HG02588 (cell line): ENCODE measurements at regions not wholly inside any gene's neighbourhood (a gene's known extent, or its start where the extent isn't known, plus 50 kb on each side); places are given as distances from the start of the nearest gene placed in this dataset.
"Not testable (repeated sequence)": the region's sequence is repeated elsewhere in the genome, so short reads cannot be mapped to it uniquely, and the experiment has no call there.

Experiments
- ATAC-seq: cut with Tn5 transposase; IDR thresholded peaks from one replicate; pipeline ENCODE4 v1.9.1; 2021; ENCODE audit warnings: mild to moderate bottlenecking, moderate library complexity; ENCODE audit not compliant: unreplicated experiment

GRCh38 chr14:106745016-106745767 lies 1218.8 kb downstream of the TMEM121 start:
- not testable (repeated sequence) for ATAC-seq

DNA sequence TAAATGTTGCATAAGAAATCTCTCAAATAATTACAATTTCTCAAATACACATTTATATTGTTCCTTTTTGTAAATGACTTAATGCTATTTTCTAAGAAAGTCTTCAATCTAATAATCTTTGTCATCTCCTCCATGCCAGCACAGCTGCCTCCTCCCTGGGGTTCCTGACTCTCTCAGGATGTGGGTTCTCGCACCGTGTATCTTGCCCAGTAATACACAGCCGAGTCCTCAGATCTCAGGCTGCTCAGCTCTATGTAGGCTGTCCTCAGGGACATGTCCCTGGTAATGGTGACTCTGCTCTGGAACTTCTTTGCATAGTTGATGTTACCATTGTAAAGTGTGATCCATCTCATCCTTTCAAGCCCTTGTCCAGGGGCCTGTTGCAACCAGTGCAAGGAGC lies 1223.7 kb downstream of the TMEM121 start:
- not testable (repeated sequence) for ATAC-seq

DNA sequence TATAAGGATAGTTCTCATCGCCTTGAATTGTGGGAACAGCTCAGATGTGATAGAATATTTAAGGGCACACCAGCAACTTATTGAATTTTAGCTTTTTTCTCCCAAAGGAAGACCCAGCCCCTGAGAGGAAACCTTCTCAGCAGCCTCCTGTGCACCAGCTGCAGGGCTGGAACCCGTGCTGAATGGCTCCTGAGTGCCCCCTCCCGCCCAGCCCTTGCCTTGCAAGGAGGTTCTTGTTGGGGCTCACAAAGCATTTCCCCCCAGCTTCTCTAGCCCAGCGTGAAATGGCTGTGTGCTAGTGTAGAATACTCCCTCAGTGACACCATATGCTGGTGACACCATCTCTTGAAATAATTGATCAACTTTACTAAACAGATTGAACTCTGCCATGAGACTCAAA lies 1227.4 kb downstream of the TMEM121 start:
- not testable (repeated sequence) for ATAC-seq

GRCh38 chr14:106757444-106757843 lies 1231.1 kb downstream of the TMEM121 start:
- not testable (repeated sequence) for ATAC-seq

DNA sequence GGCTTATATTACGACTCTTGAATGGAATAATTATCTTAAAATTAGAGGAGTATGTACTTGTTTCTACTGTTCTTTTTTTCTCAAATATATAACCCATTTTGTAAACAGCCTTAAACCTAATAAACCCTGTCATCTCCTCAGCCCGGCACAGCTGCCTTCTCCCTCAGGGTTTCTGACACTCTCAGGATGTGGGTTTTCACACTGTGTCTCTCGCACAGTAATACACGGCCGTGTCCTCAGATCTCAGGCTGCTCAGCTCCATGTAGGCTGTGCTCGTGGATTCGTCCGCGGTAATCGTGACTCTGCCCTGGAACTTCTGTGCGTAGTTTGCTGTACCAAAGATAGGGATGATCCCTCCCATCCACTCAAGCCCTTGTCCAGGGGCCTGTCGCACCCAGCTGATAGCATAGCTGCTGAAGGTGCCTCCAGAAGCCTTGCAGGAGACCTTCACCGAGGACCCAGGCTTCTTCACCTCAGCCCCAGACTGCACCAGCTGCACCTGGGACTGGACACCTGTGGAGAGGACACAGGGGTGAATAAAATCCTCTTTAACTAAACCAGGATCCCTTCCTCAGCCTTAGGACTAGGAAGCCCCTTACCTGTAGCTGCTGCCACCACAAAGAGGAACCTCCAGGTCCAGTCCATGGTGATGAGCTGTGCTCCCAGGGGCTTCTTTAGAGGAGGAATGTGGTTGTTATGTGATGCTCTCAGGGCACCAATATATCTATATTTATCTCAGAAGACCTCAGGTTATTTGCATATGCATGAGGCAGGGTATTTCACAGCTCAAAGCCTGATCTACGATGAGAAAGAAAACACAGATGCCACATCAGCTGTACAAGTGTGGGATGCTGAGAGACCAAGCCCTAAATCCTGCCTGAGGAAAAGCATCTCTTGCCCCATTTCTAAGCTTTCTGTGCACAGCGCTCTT lies 1235.8 kb downstream of the TMEM121 start:
- not testable (repeated sequence) for ATAC-seq

- not testable (repeated sequence) for ATAC-seq
These were observed 1238.6 kb downstream of the TMEM121 start for GRCh38 chr14:106764968-106765369.

GRCh38 chr14:106766145-106766544 lies 1239.8 kb downstream of the TMEM121 start:
- no peak for ATAC-seq

GRCh38 chr14:106766551-106767277 lies 1240.3 kb downstream of the TMEM121 start:
- not testable (repeated sequence) for ATAC-seq

DNA sequence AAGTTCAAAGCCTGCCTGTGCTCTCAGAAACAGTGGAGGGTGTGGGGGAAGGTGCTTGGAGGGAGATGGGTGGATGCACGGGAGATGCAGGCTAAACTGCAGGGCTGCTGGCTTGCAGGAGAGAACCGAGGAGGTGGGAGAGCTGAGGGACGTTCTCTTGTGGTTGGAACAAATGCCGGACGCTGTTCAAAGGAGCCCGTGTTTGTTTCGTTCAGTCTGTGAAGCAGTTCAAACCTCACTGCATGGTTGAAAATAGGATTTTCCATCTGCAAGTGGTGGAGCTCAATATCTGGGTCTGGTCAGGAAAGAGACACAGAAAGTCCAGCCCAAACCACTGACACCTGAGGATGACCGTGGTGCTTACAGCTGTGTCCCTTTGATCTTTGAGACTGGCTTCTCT lies 1241.8 kb downstream of the TMEM121 start:
- not testable (repeated sequence) for ATAC-seq

DNA sequence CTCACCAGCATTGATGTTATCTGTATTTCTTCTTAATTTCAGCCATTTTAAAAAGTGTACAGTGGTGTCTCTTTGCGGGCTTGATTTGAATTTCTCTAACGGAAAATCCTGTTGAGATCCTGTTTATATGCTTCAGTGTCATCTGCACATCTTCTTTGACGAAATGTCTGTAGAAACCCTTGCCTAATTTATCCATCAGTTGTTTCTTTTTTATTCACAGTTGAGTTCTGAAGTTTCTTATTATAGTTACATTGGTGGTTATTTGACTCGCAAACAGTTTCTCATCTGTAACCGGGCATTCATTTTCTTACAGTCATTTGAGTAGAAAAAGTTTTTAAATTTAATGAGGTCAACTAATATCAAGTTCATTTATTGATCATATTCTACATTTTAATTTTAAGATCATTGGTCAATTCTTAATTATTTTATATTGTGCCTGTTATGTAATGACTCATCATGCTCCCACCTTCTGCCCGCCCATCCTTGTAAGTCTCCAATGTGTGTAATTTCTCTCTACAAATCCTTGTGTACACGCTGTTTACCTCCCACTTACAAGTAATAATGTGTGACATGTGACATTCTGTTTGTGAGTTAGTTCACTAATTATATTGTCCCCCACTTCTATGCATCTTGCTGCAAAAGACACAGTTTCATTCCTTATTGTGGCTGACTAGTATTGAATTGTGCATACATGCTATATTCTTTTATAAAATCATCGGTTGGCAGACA lies 1242.8 kb downstream of the TMEM121 start:
- not testable (repeated sequence) for ATAC-seq

GRCh38 chr14:106770158-106770672 lies 1243.8 kb downstream of the TMEM121 start:
- ATAC-seq = not testable (repeated sequence)

DNA sequence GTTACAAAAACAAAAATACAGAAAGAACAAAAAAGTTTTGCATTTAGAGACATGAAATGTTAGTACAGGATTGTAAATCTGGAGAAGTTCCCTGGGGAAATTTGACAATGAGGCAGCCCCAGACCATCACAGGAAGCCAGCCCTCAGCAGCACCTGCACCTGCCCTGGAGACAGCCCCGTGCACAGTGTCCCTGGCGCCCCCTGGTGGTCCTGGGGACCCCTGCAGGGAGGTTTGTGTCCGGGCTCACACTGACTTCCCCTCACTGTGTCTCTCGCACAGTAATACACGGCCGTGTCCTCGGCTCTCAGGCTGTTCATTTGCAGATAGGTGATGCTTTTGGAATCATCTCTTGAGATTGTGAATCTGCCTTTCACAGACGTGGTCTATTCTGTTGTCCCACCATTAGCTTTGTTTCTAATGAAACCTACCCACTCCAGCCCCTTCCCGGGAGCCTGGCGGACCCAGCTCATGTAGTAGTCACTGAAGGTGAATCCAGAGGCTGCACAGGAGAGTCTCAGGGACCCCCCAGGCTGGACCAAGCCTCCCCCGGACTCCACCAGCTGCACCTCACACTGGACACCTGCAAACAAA lies 1248.6 kb downstream of the TMEM121 start:
- ATAC-seq = not testable (repeated sequence)

DNA sequence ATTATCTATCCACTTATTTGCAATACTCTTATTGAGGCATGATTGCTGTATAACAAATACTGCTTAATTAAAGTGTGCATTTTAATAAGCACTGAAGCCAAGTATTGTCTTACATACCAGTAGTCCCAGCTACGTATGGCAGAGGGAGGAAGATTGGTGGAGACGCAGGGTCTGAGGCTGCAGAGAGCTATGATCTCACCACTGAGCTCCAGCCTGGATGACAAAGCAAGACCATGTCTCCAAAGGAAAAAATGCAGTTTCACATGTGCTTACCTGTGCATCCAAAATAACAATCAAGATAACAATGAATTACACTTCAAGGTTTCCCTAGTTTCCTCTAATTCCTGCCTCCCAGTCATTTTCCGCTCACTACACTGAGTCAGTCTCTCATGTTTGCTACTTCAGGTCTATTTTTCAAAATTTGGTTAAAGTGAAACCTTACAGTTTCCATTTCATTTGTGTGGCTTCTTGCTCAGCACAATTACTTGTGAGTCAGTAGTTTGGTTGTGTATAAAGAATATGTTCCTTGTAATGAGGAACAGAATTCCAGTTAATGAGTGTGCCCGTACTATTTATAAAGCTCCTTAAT lies 1250.1 kb downstream of the TMEM121 start:
- no peak for ATAC-seq

- no peak for ATAC-seq
These were observed 1252.6 kb downstream of the TMEM121 start for GRCh38 chr14:106778986-106779385.

GRCh38 chr14:106786697-106787096 lies 1260.3 kb downstream of the TMEM121 start:
- no peak for ATAC-seq

GRCh38 chr14:106787626-106788025 lies 1261.2 kb downstream of the TMEM121 start:
- no peak for ATAC-seq

- ATAC-seq = no peak
These were observed 1262.2 kb downstream of the TMEM121 start for GRCh38 chr14:106788534-106788933.

DNA sequence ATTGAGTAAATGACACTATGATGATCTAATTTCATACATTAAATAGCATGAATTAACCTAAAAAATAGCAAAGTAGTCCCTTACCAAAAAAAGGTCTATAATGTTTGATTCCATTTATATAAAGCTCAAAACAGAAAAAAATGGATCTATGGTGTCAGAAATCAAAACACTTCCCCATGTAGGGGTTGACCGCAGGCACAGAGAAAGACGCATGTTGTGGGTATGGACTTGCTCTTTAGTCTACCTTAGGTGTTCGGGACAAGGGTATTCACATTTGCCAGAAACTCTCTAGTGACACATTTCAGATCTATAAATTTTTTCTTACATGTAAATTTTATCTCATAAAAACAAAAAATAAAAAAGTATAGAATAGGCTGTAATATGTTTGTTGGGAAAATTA lies 1262.9 kb downstream of the TMEM121 start:
- ATAC-seq = no peak
